HCT116 (cell line): ENCODE measurements at regions not wholly inside any gene's neighbourhood (a gene's known extent, or its start where the extent isn't known, plus 50 kb on each side); places are given as distances from the start of the nearest gene placed in this dataset.

Experiments
- ATAC-seq: fragments of 200-7000 bp; cut with Tn5 transposase; 2 replicates; pipeline ENCODE4 v1.9.1; 2020; ENCODE audit warnings: mild to moderate bottlenecking, moderate library complexity
- BruUV-seq: library from RNA; stranded (reverse); fragments of 400-500 nt; replicated peaks from 2 replicates; lab custom pipeline; 2021; lab: Mats Ljungman, UMichigan
- CTCF ChIA-PET: fragments of 300-600 bp; sonication (Branson Sonifier 250); formaldehyde crosslinking; loops from one replicate; lab custom pipeline; 2021; ENCODE audit warnings: antibody characterized with exemption; lab: Charles Lee
- POLR2A ChIA-PET: fragments of 300-600, 350-600 bp; sonication (Branson Sonifier 250); formaldehyde crosslinking; loops from one replicate; lab custom pipeline; 2021; ENCODE audit warnings: antibody characterized with exemption; lab: Charles Lee
- RAD21 ChIA-PET, 2 experiments: fragments of 300-600 bp; sonication (Branson Sonifier 250); formaldehyde crosslinking; loops; one replicate each; lab custom pipeline; 2023; ENCODE audit warnings: low total read pairs in 2 of 2; ENCODE audit not compliant: uncharacterized antibody in 2 of 2, unreplicated experiment in 2 of 2, low non-redundant PET in 1 of 2; lab: Charles Lee
- DNase-seq: peaks from one replicate; pipeline ENCODE4 v3.0.0-alpha.2; 2010; ENCODE audit warnings: low read depth, low spot score
- H2AFZ ChIP-seq: fragments of 200-600 bp; shearing (Covaris generic), sonication (generic); 2 replicates; pipeline ENCODE4 v1.6.1; 2017; ENCODE audit warnings: low read depth, mixed run types, mixed read lengths, antibody characterized with exemption, low read length; ENCODE audit not compliant: poor library complexity, severe bottlenecking
- H3K27ac ChIP-seq: 2 replicates; pipeline ENCODE4 v1.5.1; 2012; ENCODE audit warnings: low read depth, low read length
- H3K27me3 ChIP-seq: fragments of 200-600 bp; sonication (generic); 2 replicates; pipeline ENCODE4 v1.6.1; 2016; ENCODE audit warnings: mixed run types, low read length, mixed read lengths; ENCODE audit not compliant: insufficient read depth
- H3K36me3 ChIP-seq, 2 experiments: fragments of 200-500 bp in 1 of 2; fragments of 200-600 bp in 1 of 2; sonication (Bioruptor generic) in 1 of 2; sonication (generic) in 1 of 2; 2 replicates each; pipeline versions ENCODE4 v1.5.1 to v1.6.1; 2014 to 2016; ENCODE audit warnings: low read length in 2 of 2, inconsistent platforms in 1 of 2, mixed read lengths in 1 of 2, mixed run types in 1 of 2; ENCODE audit not compliant: insufficient read depth in 2 of 2, control insufficient read depth in 1 of 2
- H3K4me1 ChIP-seq, 2 experiments: fragments of 200-600 bp in 1 of 2; sonication (generic) in 1 of 2; 2 replicates each; pipeline versions ENCODE4 v1.5.1 to v1.6.1; 2012 to 2017; ENCODE audit warnings: low read length in 2 of 2, inconsistent platforms in 1 of 2, mild to moderate bottlenecking in 1 of 2, mixed read lengths in 1 of 2, mixed run types in 1 of 2, moderate library complexity in 1 of 2; ENCODE audit not compliant: insufficient read depth in 2 of 2, control insufficient read depth in 1 of 2
- H3K4me2 ChIP-seq: fragments of 200-600 bp; sonication (generic); 2 replicates; pipeline ENCODE4 v1.6.1; 2017; ENCODE audit warnings: mixed run types, low read length, mixed read lengths
- H3K4me3 ChIP-seq, 2 experiments: fragments of 200-600 bp in 1 of 2; sonication (generic) in 1 of 2; replicated peaks in 1 of 2; 2 replicates each; pipeline ENCODE4 v1.5.1; 2011 to 2016; ENCODE audit warnings: low read length in 2 of 2, control low read depth in 1 of 2, low read depth in 1 of 2, mild to moderate bottlenecking in 1 of 2, mixed read lengths in 1 of 2, mixed run types in 1 of 2
- H3K79me2 ChIP-seq: fragments of 200-600 bp; sonication (generic); 2 replicates; pipeline ENCODE4 v1.6.1; 2017; ENCODE audit warnings: mild to moderate bottlenecking, mixed run types, low read length, moderate library complexity, mixed read lengths; ENCODE audit not compliant: insufficient read depth
- H3K9ac ChIP-seq: fragments of 200-600 bp; sonication (generic); 2 replicates; pipeline ENCODE4 v1.6.1; 2016; ENCODE audit warnings: low read length, mixed read lengths
- H3K9me2 ChIP-seq: fragments of 200-600 bp; sonication (generic), shearing (Covaris generic); 2 replicates; pipeline ENCODE4 v1.6.1; 2017; ENCODE audit warnings: mixed run types, mild to moderate bottlenecking, moderate library complexity; ENCODE audit not compliant: insufficient read depth
- H3K9me3 ChIP-seq, 2 experiments: fragments of 200-500 bp in 1 of 2; fragments of 200-600 bp in 1 of 2; sonication (Bioruptor generic) in 1 of 2; sonication (generic) in 1 of 2; 2 replicates each; pipeline ENCODE4 v1.6.1; 2014 to 2017; ENCODE audit warnings: low read length in 2 of 2, mixed read lengths in 2 of 2, inconsistent platforms in 1 of 2, low read depth in 1 of 2, mild to moderate bottlenecking in 1 of 2, mixed run types in 1 of 2, moderate library complexity in 1 of 2; ENCODE audit not compliant: control insufficient read depth in 1 of 2, insufficient read depth in 1 of 2
- H4K20me1 ChIP-seq: fragments of 200-600 bp; sonication (generic), shearing (Covaris generic); 2 replicates; pipeline ENCODE4 v1.6.1; 2017; ENCODE audit warnings: mixed run types, mild to moderate bottlenecking, moderate library complexity; ENCODE audit not compliant: insufficient read depth
- CBX3 ChIP-seq: IDR thresholded peaks from 2 replicates; pipeline ENCODE4 v1.6.1; 2012; ENCODE audit warnings: low read depth
- EGR1 ChIP-seq: IDR thresholded peaks from 2 replicates; pipeline ENCODE4 v1.6.1; 2012; ENCODE audit warnings: low read depth
- FOSL1 ChIP-seq: IDR thresholded peaks from 2 replicates; pipeline ENCODE4 v1.6.1; 2012; ENCODE audit warnings: low read depth
- RAD21 ChIP-seq: IDR thresholded peaks from 2 replicates; pipeline ENCODE4 v1.6.1; 2012; ENCODE audit warnings: low read depth, mild to moderate bottlenecking
- REST ChIP-seq: IDR thresholded peaks from 2 replicates; pipeline ENCODE4 v1.6.1; 2012; ENCODE audit warnings: low read depth
- SIN3A ChIP-seq: IDR thresholded peaks from 2 replicates; pipeline ENCODE4 v1.6.1; 2012; ENCODE audit warnings: low read depth
- TCF7L2 ChIP-seq: IDR thresholded peaks from 2 replicates; pipeline ENCODE4 v1.7.0; 2011; ENCODE audit warnings: borderline replicate concordance, inconsistent platforms; ENCODE audit not compliant: insufficient read depth, insufficient read length; ENCODE audit errors: extremely low read depth
- YY1 ChIP-seq: IDR thresholded peaks from 2 replicates; pipeline ENCODE4 v1.6.1; 2011; ENCODE audit warnings: low read length, low read depth, moderate library complexity, mild to moderate bottlenecking; ENCODE audit not compliant: insufficient replicate concordance; ENCODE audit errors: extremely low read depth
- ZBTB33 ChIP-seq: IDR thresholded peaks from 2 replicates; pipeline ENCODE4 v1.6.1; 2011; ENCODE audit warnings: mild to moderate bottlenecking, low read length, moderate library complexity; ENCODE audit not compliant: insufficient replicate concordance; ENCODE audit errors: extremely low read depth
- ZFX ChIP-seq: fragments of 450-650 bp; IDR thresholded peaks from 2 replicates; pipeline ENCODE4 v1.6.1; 2017
- ZNF274 ChIP-seq: fragments of 200-500 bp; sonication (Bioruptor generic); IDR thresholded peaks from 2 replicates; pipeline ENCODE4 v1.6.1; 2014; ENCODE audit warnings: mild to moderate bottlenecking, low read depth, low read length, inconsistent platforms
- intact Hi-C: fragments of 100-400 bp; cut with micrococcal nuclease; formaldehyde crosslinking; loops from 2 replicates; pipeline ENCODE4 v1.10.0; 2022
- TF ChIP-seq, protein P1 (sequence below), 3 experiments: fragments of 200-600 bp in 1 of 3; sonication (generic) in 1 of 3; IDR thresholded peaks in 2 of 3; conservative IDR thresholded peaks in 1 of 3; 2 replicates each; pipeline ENCODE4 v1.5.1; 2012 to 2017; ENCODE audit warnings: low read depth in 2 of 3, low read length in 2 of 3, antibody characterized with exemption in 1 of 3, borderline replicate concordance in 1 of 3, control low read depth in 1 of 3, mild to moderate bottlenecking in 1 of 3, mixed read lengths in 1 of 3, mixed run types in 1 of 3, moderate library complexity in 1 of 3; ENCODE audit not compliant: insufficient read depth in 1 of 3

- TF ChIP-seq ZNF274: no peak
- TF ChIP-seq CBX3: no peak
- TF ChIP-seq ZFX: no peak
- H3K4me3 ChIP-seq: no peak overlapping the region
- ChIA-PET POLR2A (no interaction called here), CTCF (no interaction called here), RAD21 (no interaction called here)
- H3K9me3 ChIP-seq: no peaks in the 10 kb centered on the region
- no peak for ATAC-seq
- intact Hi-C loops: no loop called here
- no peak overlapping the region for H3K9ac ChIP-seq
- H3K4me1 ChIP-seq: no peaks in the 10 kb centered on the region
- H3K27me3 ChIP-seq: 0 out of 2 replicates have a peak, but pooled peaks cover 3% of the 10 kb centered on the region
- no peak overlapping the region for H2AFZ ChIP-seq
- no peak overlapping the region for H3K27ac ChIP-seq
- H3K4me2 ChIP-seq: no peak overlapping the region
- no TSS peak for BruUV-seq
- no peaks in the 10 kb centered on the region for H3K36me3 ChIP-seq
- no peaks in the 10 kb centered on the region for H4K20me1 ChIP-seq
- no peaks in the 10 kb centered on the region for H3K9me2 ChIP-seq
- no peak for DNase-seq
- H3K79me2 ChIP-seq: no peaks in the 10 kb centered on the region
These were observed 268.3 kb upstream of the CDH20 start for GRCh38 chr18:61064911-61065310.

DNA sequence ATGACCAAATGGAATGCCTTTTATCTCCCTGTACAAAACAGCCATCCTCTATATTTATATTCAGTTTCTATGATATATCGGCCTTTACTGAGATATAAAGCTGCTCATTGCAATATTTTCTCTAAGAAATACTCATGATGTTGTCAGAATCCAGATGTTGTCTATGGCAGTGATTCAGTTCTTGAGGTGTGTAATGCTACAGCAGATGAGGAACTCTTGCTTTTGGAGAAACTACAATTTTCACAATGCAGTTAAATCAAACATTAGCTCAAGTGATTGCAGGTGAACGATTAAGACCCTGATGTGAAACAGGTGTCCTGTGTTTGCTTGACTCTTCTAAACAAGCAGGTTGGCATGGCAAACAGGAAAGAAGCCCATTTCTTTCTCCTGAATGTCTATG, 256.2 kb upstream of the CDH20 start:
- CTCF ChIA-PET: no interaction called here
- no peak for TF ChIP-seq CBX3
- TF ChIP-seq, protein P1, sequence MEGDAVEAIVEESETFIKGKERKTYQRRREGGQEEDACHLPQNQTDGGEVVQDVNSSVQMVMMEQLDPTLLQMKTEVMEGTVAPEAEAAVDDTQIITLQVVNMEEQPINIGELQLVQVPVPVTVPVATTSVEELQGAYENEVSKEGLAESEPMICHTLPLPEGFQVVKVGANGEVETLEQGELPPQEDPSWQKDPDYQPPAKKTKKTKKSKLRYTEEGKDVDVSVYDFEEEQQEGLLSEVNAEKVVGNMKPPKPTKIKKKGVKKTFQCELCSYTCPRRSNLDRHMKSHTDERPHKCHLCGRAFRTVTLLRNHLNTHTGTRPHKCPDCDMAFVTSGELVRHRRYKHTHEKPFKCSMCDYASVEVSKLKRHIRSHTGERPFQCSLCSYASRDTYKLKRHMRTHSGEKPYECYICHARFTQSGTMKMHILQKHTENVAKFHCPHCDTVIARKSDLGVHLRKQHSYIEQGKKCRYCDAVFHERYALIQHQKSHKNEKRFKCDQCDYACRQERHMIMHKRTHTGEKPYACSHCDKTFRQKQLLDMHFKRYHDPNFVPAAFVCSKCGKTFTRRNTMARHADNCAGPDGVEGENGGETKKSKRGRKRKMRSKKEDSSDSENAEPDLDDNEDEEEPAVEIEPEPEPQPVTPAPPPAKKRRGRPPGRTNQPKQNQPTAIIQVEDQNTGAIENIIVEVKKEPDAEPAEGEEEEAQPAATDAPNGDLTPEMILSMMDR (IDR thresholded peaks at IDR 0.05 in 2 of 3, conservative IDR thresholded peaks at IDR 0.05 in 1 of 3; ENCODE audit: borderline replicate concordance in 1 of 3, insufficient read depth in 1 of 3, low read depth in 2 of 3, low read length in 2 of 3): no peak
- TF ChIP-seq ZNF274: no peak
- no peak for TF ChIP-seq RAD21
- TF ChIP-seq EGR1: no peak
- TF ChIP-seq TCF7L2: no peak
- no peak for TF ChIP-seq YY1
- TF ChIP-seq FOSL1: no peak
- TF ChIP-seq ZBTB33: no peak
- TF ChIP-seq REST: no peak
- TF ChIP-seq SIN3A: no peak

More for the DNA sequence above, 256.2 kb upstream of the CDH20 start:
- H3K27me3 ChIP-seq: 0 out of 2 replicates have a peak, but pooled peaks cover 6% of the 10 kb centered on the region
- no peak overlapping the region for H2AFZ ChIP-seq
- H3K9me3 ChIP-seq: no peaks in the 10 kb centered on the region; a peak in 1 of 4 replicates
- H3K4me3 ChIP-seq: no peak overlapping the region
- H3K4me2 ChIP-seq: no peak overlapping the region
- H4K20me1 ChIP-seq: no peaks in the 10 kb centered on the region
- H3K36me3 ChIP-seq: no peaks in the 10 kb centered on the region
- DNase-seq (no peak), ATAC-seq (no peak)
- ChIA-PET POLR2A (no interaction called here), RAD21 (interaction anchor here in 1 of 2 experiments (0.7 kb wide), 1 partner anchor 410 kb away, joined by 7 read pairs; no protein-coding TSS in a partner anchor)
- H3K79me2 ChIP-seq: no peaks in the 10 kb centered on the region
- no TSS peak for BruUV-seq
- H3K4me1 ChIP-seq: no peaks in the 10 kb centered on the region
- H3K9ac ChIP-seq: no peak overlapping the region
- H3K27ac ChIP-seq: no peak overlapping the region
- intact Hi-C loops: no loop called here
- no peaks in the 10 kb centered on the region for H3K9me2 ChIP-seq
